ENCODE measurements at regions not wholly inside any gene's neighbourhood (a gene's known extent, or its start where the extent isn't known, plus 50 kb on each side); places are given as distances from the start of the nearest gene placed in this dataset.
"Not testable (repeated sequence)": the region's sequence is repeated elsewhere in the genome, so short reads cannot be mapped to it uniquely, and the experiment has no call there.

- Histone ChIP-seq H3K27ac (ENCODE audit: low read depth in 1 of 2, low read length in 2 of 2) (no peak overlapping the region), H3K9me3 (ENCODE audit: control insufficient read depth in 4 of 4, low read length in 3 of 4) (peaks cover 0 to 6% (median 0%) of the 10 kb centered on the region in 4 donors), H3K4me1 (ENCODE audit: control insufficient read depth in 4 of 4, insufficient read depth in 4 of 4, low read length in 3 of 4) (no peaks in the 10 kb centered on the region), H3K4me3 (ENCODE audit: low read depth in 1 of 3, low read length in 3 of 3) (no peak overlapping the region), H3K9ac (ENCODE audit: low read depth in 1 of 2, low read length in 2 of 2) (no peak overlapping the region), H3K36me3 (ENCODE audit: control insufficient read depth in 4 of 4, insufficient read depth in 3 of 4, low read depth in 1 of 4, low read length in 3 of 4) (no peaks in the 10 kb centered on the region), H3K27me3 (ENCODE audit: control insufficient read depth in 4 of 4, insufficient read depth in 4 of 4, low read length in 3 of 4) (peaks cover 0 to 8% (median 0%) of the 10 kb centered on the region in 4 donors)
- no peak for TF ChIP-seq ATF3 (IDR thresholded peaks at IDR 0.05)
- no peak for TF ChIP-seq HNF4G (IDR thresholded peaks at IDR 0.05)
- TF ChIP-seq YY1 (IDR thresholded peaks at IDR 0.05) = no peak
- no peak for TF ChIP-seq TAF1 (conservative IDR thresholded peaks at IDR 0.05)
- TF ChIP-seq ZBTB33 (IDR thresholded peaks at IDR 0.05) = no peak
- no peak for TF ChIP-seq RAD21 (IDR thresholded peaks at IDR 0.05)
- no peak for TF ChIP-seq REST (IDR thresholded peaks at IDR 0.05)
- TF ChIP-seq FOXA1 (IDR thresholded peaks at IDR 0.05) = no peak
- TF ChIP-seq RXRA (IDR thresholded peaks at IDR 0.05) = no peak
- no peak for TF ChIP-seq CTCF (IDR thresholded peaks at IDR 0.05; ENCODE audit: low read depth, low read length, missing input control)
- TF ChIP-seq EGR1 (IDR thresholded peaks at IDR 0.05; ENCODE audit: low read depth in 2 of 2) = no peak
- TF ChIP-seq NR2F2 (IDR thresholded peaks at IDR 0.05) = no peak
- no peak for TF ChIP-seq GABPA (IDR thresholded peaks at IDR 0.05 in 1 of 2, conservative IDR thresholded peaks at IDR 0.05 in 1 of 2)
- no peak for TF ChIP-seq SP1 (IDR thresholded peaks at IDR 0.05)
- TF ChIP-seq MAX (IDR thresholded peaks at IDR 0.05) = no peak
- TF ChIP-seq FOXA2 (IDR thresholded peaks at IDR 0.05) = no peak
- no peak for TF ChIP-seq JUND (IDR thresholded peaks at IDR 0.05)
- no peak for TF ChIP-seq HNF4A (conservative IDR thresholded peaks at IDR 0.05)
- DNase-seq (ENCODE audit: low spot score) = no peak
- 70% methylated on average over 2 of the region's 2 CpGs for WGBS
Observed at GRCh38 chr9:21626493-21626892, 144.4 kb upstream of the IFNE start.

- DNase-seq (ENCODE audit: low spot score); H3K4me1 ChIP-seq (ENCODE audit: control insufficient read depth in 4 of 4, insufficient read depth in 4 of 4, low read length in 3 of 4); H3K27me3 ChIP-seq (ENCODE audit: control insufficient read depth in 4 of 4, insufficient read depth in 4 of 4, low read length in 3 of 4); H3K27ac ChIP-seq (ENCODE audit: low read depth in 1 of 2, low read length in 2 of 2); H3K4me3 ChIP-seq (ENCODE audit: low read depth in 1 of 3, low read length in 3 of 3); H3K9ac ChIP-seq (ENCODE audit: low read depth in 1 of 2, low read length in 2 of 2); H3K36me3 ChIP-seq (ENCODE audit: control insufficient read depth in 4 of 4, insufficient read depth in 3 of 4, low read depth in 1 of 4, low read length in 3 of 4); H3K9me3 ChIP-seq (ENCODE audit: control insufficient read depth in 4 of 4, low read length in 3 of 4): not testable (repeated sequence)
- 61% methylated on average over 3 of the region's 3 CpGs for WGBS
Observed at GRCh38 chr9:21628954-21629353, 146.8 kb upstream of the IFNE start.

All from liver (tissue), 8 donors.